Loucy (cell line): ENCODE measurements at regions not wholly inside any gene's neighbourhood (a gene's known extent, or its start where the extent isn't known, plus 50 kb on each side); places are given as distances from the start of the nearest gene placed in this dataset.

Source experiments
- H2AFZ ChIP-seq: fragments of 200-600 bp; sonication (generic); 2 replicates; pipeline ENCODE4 v1.6.0; 2016; ENCODE audit warnings: antibody characterized with exemption, mild to moderate bottlenecking, low read length, moderate library complexity
- H3F3A ChIP-seq: fragments of 200-600 bp; 2 replicates; pipeline ENCODE4 v1.6.0; 2016; ENCODE audit warnings: antibody characterized with exemption, low read depth, mild to moderate bottlenecking
- H3K27me3 ChIP-seq: fragments of 200-600 bp; sonication (generic); 2 replicates; pipeline ENCODE4 v1.6.1; 2014; ENCODE audit warnings: low read length, mild to moderate bottlenecking; ENCODE audit not compliant: insufficient read depth, poor library complexity, severe bottlenecking
- H3K36me3 ChIP-seq: fragments of 200-600 bp; sonication (generic); 2 replicates; pipeline ENCODE4 v1.6.1; 2016; ENCODE audit warnings: low read length; ENCODE audit not compliant: insufficient read depth
- H3K4me1 ChIP-seq: fragments of 200-600 bp; sonication (generic); 2 replicates; pipeline ENCODE4 v1.5.1; 2014; ENCODE audit warnings: low read length, mild to moderate bottlenecking; ENCODE audit not compliant: insufficient read depth, poor library complexity, severe bottlenecking
- H3K4me2 ChIP-seq: fragments of 200-600 bp; sonication (generic); 2 replicates; pipeline ENCODE4 v1.6.0; 2014; ENCODE audit warnings: antibody characterized with exemption, low read length, low read depth, mild to moderate bottlenecking; ENCODE audit not compliant: poor library complexity, severe bottlenecking
- H3K4me3 ChIP-seq: fragments of 200-600 bp; sonication (generic); 2 replicates; pipeline ENCODE4 v1.5.1; 2014; ENCODE audit warnings: low read length, mild to moderate bottlenecking, mixed read lengths; ENCODE audit not compliant: poor library complexity, severe bottlenecking
- H3K79me2 ChIP-seq: fragments of 200-600 bp; sonication (generic); 2 replicates; pipeline ENCODE4 v1.6.1; 2014; ENCODE audit warnings: low read length; ENCODE audit not compliant: insufficient read depth
- H3K9ac ChIP-seq: fragments of 200-600 bp; sonication (generic); 2 replicates; pipeline ENCODE4 v1.6.0; 2014; ENCODE audit warnings: mild to moderate bottlenecking, low read depth, low read length, moderate library complexity; ENCODE audit not compliant: poor library complexity, severe bottlenecking
- H3K9me2 ChIP-seq: fragments of 200-600 bp; sonication (generic); replicated peaks from 2 replicates; pipeline ENCODE4 v1.6.1; 2016; ENCODE audit warnings: low read depth, low read length, mixed read lengths
- H3K9me3 ChIP-seq: fragments of 200-600 bp; sonication (generic); 2 replicates; pipeline ENCODE4 v1.6.1; 2014; ENCODE audit warnings: mild to moderate bottlenecking, antibody characterized with exemption, low read length, low read depth; ENCODE audit not compliant: insufficient read depth
- H4K20me1 ChIP-seq: fragments of 200-600 bp; sonication (generic); 2 replicates; pipeline ENCODE4 v1.6.0; 2014; ENCODE audit warnings: antibody characterized with exemption, low read length, mild to moderate bottlenecking; ENCODE audit not compliant: insufficient read depth, poor library complexity, severe bottlenecking
- EZH2phosphoT487 ChIP-seq: fragments of 200-600 bp; IDR thresholded peaks from 2 replicates; pipeline ENCODE4 v1.6.1; 2018; ENCODE audit warnings: antibody characterized with exemption, mild to moderate bottlenecking, moderate library complexity, borderline replicate concordance
- TF ChIP-seq, protein P1 (sequence below): fragments of 200-600 bp; sonication (generic); conservative IDR thresholded peaks from 2 replicates; pipeline ENCODE4 v1.5.1; 2014; ENCODE audit warnings: mild to moderate bottlenecking, antibody characterized with exemption, low read length

DNA sequence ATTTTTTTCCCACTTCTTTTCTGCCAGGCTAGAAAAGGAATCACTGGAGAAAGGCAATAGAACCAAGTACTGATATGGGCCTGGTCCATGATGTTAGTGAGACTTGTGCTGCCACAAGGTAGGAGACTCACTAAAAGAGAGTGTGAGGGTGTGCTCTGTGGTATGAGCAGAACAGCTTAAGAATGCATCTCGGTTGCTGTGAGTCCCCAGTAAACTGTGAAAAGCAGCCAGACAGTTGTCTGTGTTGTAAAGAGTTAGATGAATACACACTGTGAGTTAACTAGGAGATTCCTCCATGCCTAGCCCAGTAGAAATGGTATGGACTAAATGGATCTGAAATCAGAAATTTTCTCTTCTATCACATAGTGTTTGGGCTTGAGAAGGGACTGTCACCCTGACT, 1177.3 kb upstream of the MIR17HG start:
- Histone ChIP-seq H3F3A (no peaks in the 10 kb centered on the region), H3K4me3 (no peak overlapping the region), H3K4me1 (no peaks in the 10 kb centered on the region), H3K9me3 (no peaks in the 10 kb centered on the region), H3K79me2 (no peaks in the 10 kb centered on the region), H3K9ac (no peak overlapping the region), H3K4me2 (no peak overlapping the region), H3K27me3 (no peaks in the 10 kb centered on the region), H3K36me3 (no peaks in the 10 kb centered on the region), H2AFZ (no peak overlapping the region), H3K9me2 (no peaks in the 10 kb centered on the region), H4K20me1 (no peaks in the 10 kb centered on the region)
- TF ChIP-seq, protein P1, sequence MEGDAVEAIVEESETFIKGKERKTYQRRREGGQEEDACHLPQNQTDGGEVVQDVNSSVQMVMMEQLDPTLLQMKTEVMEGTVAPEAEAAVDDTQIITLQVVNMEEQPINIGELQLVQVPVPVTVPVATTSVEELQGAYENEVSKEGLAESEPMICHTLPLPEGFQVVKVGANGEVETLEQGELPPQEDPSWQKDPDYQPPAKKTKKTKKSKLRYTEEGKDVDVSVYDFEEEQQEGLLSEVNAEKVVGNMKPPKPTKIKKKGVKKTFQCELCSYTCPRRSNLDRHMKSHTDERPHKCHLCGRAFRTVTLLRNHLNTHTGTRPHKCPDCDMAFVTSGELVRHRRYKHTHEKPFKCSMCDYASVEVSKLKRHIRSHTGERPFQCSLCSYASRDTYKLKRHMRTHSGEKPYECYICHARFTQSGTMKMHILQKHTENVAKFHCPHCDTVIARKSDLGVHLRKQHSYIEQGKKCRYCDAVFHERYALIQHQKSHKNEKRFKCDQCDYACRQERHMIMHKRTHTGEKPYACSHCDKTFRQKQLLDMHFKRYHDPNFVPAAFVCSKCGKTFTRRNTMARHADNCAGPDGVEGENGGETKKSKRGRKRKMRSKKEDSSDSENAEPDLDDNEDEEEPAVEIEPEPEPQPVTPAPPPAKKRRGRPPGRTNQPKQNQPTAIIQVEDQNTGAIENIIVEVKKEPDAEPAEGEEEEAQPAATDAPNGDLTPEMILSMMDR = no peak
- no peak for TF ChIP-seq EZH2phosphoT487

- H4K20me1 ChIP-seq = no peaks in the 10 kb centered on the region
- no peaks in the 10 kb centered on the region for H3K9me3 ChIP-seq
- TF ChIP-seq, protein P1 = no peak
- no peak for TF ChIP-seq EZH2phosphoT487
- no peak overlapping the region for H3K9ac ChIP-seq
- H3K4me3 ChIP-seq = no peak overlapping the region
- H2AFZ ChIP-seq = no peak overlapping the region
- no peaks in the 10 kb centered on the region for H3K27me3 ChIP-seq
- no peaks in the 10 kb centered on the region for H3K79me2 ChIP-seq
- H3K36me3 ChIP-seq = no peaks in the 10 kb centered on the region
- H3K4me2 ChIP-seq = no peak overlapping the region
- H3K9me2 ChIP-seq = no peaks in the 10 kb centered on the region
- H3K4me1 ChIP-seq = no peaks in the 10 kb centered on the region
- H3F3A ChIP-seq = no peaks in the 10 kb centered on the region
These were observed 1175.8 kb upstream of the MIR17HG start for GRCh38 chr13:90171649-90172048.

GRCh38 chr13:90177512-90177911, 1170.0 kb upstream of the MIR17HG start:
- H3K4me2 ChIP-seq = no peak overlapping the region
- H3K4me1 ChIP-seq = no peaks in the 10 kb centered on the region
- H3K36me3 ChIP-seq = no peaks in the 10 kb centered on the region
- no peaks in the 10 kb centered on the region for H3K79me2 ChIP-seq
- H3K4me3 ChIP-seq = no peak overlapping the region
- TF ChIP-seq, protein P1 = no peak
- no peak for TF ChIP-seq EZH2phosphoT487
- no peak overlapping the region for H2AFZ ChIP-seq
- no peaks in the 10 kb centered on the region for H3K9me3 ChIP-seq
- H3F3A ChIP-seq = no peaks in the 10 kb centered on the region
- H3K9me2 ChIP-seq = no peaks in the 10 kb centered on the region
- H3K9ac ChIP-seq = no peak overlapping the region
- H4K20me1 ChIP-seq = no peaks in the 10 kb centered on the region
- no peaks in the 10 kb centered on the region for H3K27me3 ChIP-seq
